Esophagus mucosa (tissue), 1 donor: ENCODE measurements at regions not wholly inside any gene's neighbourhood (a gene's known extent, or its start where the extent isn't known, plus 50 kb on each side); places are given as distances from the start of the nearest gene placed in this dataset.

ENCODE experiments used
- ATAC-seq: fragments of 200-7000 bp; cut with Tn5 transposase; one replicate; pipeline ENCODE4 v1.9.1; 2020
- donor health status: DM: yes; HTN: yes; CAD: no.

DNA sequence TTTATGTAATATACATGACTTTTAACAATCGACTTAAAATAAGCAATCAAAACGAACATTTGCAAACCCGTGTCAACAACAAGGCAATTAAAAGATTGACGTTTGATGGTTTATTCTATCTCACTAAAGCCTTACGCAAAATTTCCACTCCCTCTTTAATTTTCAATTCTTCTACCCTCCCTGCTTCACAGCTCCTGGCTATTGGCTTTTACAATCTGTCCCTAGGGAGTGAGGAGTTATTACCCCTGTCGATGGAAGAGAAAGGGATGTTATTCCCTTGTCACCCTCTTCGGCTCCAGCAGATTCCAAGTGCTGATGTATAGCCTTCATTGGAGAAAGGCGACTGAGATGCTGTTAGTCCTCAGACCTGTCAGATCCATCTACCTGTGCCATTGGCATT lies 161.3 kb downstream of the ZNF281 start:
- ATAC-seq, result no peak

DNA sequence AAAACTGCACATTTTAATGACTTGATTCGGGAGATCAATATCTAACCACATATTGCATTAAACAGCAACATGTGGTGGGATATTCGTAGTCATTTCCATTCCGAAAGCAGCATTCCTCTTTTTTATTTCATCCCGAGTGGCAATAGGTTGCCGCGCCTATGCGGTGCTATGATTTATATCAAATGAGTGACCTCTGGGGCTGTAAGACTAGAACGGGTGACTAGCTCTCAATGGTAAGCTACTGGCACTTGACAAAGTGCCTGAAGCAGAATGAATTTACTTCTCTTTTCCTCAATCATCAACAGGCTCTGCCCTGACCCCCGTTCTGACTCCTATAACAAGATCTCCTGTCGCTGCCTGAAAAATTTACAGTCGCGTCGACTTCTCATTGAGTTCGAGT lies 162.3 kb downstream of the ZNF281 start:
- no peak for ATAC-seq

DNA sequence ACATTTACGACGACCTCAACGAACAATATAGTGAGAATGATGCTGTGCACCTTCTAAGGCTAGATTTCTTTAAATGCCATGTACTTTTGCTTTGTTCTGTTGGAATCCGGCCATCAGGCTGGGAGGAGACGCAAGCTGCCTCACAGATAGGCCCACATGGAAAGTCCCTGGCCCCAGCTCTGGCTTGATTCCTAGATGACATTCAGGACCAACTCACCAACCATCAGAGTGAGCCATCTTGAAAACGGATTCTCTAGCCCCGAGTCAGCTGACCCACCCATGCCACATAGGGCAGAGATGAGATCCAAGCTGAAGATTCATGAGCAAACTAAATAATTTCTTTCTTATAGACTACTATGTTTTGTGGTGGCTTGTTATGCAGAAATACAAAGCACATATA lies 164.4 kb downstream of the ZNF281 start:
- no peak for ATAC-seq

DNA sequence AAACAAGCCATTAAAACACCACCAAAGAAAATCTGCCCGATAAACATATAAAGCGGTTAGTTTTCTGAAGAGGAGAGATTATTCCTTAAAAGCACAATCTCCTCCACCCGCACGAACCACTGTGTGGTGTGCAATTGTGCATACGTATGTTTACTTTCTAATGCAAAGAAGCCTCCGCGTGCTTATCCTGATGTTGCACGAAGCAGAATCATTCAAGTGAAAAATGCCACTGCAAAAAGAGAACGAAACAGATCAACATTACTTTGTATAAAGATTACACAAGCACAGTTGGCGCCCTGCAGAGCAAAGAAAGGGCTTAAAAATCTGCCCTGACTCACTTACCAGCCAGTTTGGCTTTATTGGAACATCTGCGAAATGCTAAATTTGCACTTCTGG lies 166.8 kb downstream of the ZNF281 start:
- ATAC-seq, result no peak

DNA sequence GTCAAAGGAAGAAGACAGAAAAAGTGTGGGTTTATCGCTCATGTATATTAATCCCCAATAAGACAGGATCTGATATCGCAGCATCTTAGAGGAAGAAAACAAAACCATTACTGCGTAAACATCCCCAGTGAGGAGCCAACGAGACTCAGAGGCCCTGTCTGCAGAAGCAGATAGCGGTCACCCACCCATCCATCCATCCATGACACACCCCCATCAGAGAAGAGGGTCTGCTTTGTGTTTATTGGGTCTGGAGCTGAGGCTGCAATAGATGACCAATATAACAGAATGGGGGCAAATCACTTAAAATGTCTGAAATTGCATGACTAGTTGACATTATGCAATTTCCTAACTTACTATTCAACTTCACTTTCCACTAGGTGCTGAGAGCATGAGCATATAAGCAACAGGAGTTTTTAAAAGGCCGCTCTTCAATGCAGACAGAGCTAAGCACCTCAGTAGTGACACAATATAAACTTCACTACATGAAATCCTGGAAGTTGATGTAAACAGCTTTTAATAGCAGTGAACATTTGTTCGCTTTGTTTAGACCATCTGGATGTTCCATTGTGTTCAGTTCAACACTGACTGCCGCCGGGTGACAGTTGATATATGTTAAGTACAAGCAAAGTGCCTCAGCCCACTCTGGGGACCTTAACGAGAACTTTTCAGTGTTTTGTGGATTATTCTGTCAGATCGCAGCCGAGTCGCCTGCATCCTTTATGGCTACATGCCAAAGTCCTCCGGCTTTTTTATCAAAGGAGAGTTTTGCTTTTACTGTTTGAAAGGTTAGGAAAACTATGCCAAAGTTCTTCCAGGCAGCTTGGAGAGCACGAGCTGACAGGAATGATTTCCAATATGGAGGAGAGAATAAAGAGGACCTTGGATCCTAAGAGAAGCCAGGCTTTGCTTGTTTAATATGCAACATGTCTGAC lies 167.5 kb downstream of the ZNF281 start:
- ATAC-seq, result no peak

DNA sequence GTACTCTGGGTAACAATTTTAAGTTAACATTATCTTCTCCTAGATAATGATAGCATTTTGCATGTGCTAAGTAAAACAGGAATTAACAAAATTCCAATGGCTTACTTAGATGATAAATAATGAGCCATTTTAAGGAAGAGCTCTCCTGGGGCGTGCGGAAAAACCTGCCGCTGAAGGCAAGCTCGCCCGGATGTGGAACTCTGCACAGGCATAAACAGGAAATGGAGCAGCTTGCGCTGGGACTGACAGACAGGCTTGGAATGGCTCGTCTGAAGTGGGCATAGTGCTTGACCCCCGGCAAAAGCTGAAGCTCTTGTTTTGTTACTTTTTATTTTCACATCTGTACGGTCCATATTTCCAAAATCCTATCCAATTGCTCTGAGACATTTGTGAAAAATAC lies 169.2 kb downstream of the ZNF281 start:
- ATAC-seq, result no peak

DNA sequence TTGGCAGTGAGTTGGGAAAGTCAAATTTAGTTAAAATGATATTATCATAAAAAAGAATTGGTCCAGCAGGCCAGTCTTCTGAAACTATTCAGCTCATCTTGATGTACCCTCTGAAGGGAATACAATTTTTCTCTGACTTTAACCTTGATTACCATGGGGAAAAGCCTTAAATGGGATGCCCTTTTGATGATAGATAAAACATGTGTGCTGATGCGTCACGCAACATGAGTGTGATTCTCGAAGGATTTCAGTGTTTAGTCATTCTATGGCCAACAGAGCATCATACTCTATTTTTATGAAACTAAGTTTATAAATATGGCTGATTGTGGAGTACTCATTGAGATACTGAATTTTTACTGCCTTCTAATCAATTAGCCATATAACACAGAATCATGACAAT lies 171.5 kb downstream of the ZNF281 start:
- ATAC-seq, result no peak

DNA sequence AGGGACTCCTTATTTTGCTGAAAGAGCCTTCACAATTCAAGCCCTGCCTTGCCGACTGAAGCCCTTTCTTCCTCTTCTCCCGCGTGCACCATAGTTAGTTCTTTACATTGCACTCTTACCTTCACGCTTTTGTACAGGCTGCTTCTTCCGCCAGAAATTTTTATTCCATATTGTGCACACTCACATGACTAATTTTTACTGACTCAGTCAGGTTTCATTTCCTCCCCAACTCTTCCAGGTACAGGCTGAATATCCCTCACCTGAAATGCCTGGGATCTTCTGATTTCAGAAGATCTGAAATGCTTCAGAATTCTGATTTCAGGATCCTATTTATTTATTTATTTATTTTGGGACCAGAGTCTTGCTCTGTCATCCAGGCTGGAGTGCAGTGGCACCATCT lies 172.8 kb downstream of the ZNF281 start:
- ATAC-seq, result no peak

DNA sequence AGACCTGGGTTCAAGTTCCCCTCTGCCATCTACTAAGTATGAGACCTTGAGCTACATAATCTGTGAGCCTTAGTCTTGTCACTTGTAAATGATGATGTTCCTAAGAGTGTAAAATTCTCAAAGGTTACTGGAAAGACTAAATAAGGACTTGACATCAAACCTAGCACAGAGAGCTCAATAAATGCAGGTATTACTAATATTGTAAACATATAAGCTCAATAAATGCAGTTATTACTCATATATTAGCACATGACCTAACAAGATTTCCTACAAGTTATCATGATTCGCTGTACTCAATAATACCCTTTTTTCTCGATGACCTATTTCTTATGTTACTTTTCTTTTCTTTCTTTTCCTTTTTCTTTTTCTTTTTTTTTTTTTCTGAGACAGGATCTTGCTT lies 174.9 kb downstream of the ZNF281 start:
- ATAC-seq, result no peak

DNA sequence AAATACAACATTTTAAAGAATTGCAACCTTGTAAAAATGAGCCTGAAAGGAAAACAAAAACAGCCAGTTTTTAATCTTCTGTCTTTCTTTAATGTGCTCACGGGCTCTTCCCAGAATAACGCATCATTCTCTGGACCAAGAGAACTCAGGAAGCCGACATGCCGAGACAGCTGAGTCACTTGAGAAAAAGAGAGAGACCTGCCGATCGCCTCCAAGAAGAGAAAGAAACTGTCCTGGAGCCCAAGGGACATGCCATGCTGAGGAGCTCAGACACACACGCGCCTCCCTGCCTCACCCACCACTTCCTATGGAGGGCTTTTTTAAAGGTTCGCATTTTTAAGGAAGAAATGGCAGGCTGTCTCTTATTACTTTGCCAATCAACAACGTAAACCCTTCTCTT lies 176.4 kb downstream of the ZNF281 start:
- no peak for ATAC-seq

DNA sequence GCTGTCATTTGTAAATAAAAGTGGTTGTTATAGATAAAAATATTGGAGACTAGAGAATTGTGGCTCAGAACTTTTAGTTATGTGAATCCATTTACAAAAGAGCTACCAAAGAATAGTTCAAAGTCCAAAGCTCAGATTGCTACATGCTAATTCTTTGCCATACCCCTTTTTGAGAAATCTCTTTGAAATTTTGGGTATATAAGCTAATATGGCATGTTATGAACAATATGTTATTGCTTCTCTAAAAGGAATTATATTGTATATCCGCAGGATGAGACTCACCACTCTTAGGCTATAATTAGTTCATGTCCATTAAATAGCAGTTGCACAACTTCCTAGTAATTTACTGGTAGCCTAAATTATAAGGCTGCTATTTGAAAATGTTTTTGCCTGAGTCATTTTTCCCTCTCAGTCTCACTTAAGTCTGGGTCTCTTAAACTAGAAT lies 178.0 kb downstream of the ZNF281 start:
- no peak for ATAC-seq

DNA sequence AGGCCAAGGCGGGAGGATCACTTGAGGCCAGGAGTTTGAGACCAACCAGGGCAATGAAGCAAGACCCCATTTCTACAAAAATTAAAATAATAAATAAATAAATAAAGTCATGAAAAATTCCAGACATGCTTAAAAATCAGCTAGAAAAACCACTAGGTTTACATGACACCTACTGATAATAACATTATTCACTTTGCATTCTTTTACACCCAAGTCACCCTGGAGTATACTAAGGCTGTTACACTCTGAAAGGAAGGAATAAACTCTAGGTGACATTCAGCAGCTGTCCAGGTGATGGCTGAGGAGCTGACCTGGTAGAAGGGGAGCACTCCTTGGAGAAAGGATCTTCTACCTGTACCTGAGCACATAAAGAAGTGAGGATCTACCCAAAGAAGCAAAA lies 179.2 kb downstream of the ZNF281 start:
- ATAC-seq, result no peak

DNA sequence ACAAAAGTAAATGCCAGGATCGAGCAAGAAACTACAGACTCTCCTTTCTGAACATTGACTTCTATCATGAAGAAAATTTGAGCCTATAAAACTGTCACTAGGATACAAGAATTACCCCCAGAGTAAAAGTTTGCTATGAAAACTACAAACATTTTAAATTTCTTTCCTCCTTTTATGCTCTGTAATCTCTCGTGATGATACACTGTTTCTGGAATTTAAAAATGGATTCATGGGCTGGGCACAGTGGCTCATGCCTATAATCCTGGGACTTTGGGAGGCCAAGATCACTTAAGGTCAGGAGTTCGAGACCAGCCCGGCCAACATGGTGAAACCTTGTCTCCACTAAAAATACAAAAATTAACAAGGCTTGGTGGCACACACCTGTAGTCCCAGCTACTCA lies 181.3 kb downstream of the ZNF281 start:
- ATAC-seq, result no peak

DNA sequence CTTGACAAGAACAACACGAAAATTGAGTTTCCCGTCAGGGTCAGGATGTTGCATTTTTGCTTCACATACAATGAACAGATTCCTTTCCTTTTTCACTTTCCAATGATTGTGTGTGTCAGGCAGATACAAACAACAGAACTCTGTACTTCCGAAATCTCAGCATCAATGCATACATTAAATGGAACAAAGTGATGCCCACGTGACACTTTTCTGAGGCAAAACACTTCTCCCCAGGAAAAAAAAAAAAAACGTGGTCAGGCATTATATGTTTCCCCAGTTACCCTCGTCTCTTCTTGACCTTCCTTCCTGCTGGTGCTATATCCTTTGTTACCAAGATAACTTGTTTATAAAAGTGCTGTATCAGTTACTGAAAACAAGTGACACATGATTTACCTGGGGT lies 181.8 kb downstream of the ZNF281 start:
- no peak for ATAC-seq
